WERI-Rb-1 (cell line): ENCODE measurements at regions not wholly inside any gene's neighbourhood (a gene's known extent, or its start where the extent isn't known, plus 50 kb on each side); places are given as distances from the start of the nearest gene placed in this dataset.

Experiments
- DNase-seq: peaks from one replicate; pipeline ENCODE4 v3.0.0-alpha.2; 2020
- H3K27ac ChIP-seq: fragments of 250-450 bp; sonication (Bioruptor Pico); 2 replicates; pipeline ENCODE4 v1.5.1; 2020; ENCODE audit warnings: mild to moderate bottlenecking, moderate library complexity
- H3K27me3 ChIP-seq: fragments of 250-450 bp; sonication (Bioruptor Pico); 2 replicates; pipeline ENCODE4 v1.5.1; 2021; ENCODE audit warnings: mild to moderate bottlenecking, low read depth, moderate library complexity; ENCODE audit not compliant: insufficient read depth, severe bottlenecking
- H3K36me3 ChIP-seq: fragments of 250-450 bp; sonication (Bioruptor Pico); 2 replicates; pipeline ENCODE4 v1.5.1; 2020; ENCODE audit warnings: mild to moderate bottlenecking, moderate library complexity
- H3K4me3 ChIP-seq: 2 replicates; pipeline ENCODE4 v1.5.1; 2011; ENCODE audit warnings: low read depth, mild to moderate bottlenecking, control low read depth, low read length
- H3K9me3 ChIP-seq: fragments of 250-450 bp; sonication (Bioruptor Pico); 2 replicates; pipeline ENCODE4 v1.5.1; 2021; ENCODE audit warnings: mild to moderate bottlenecking, moderate library complexity; ENCODE audit not compliant: severe bottlenecking
- CTCF ChIP-seq: IDR thresholded peaks from 2 replicates; pipeline ENCODE4 v1.5.1; 2011; ENCODE audit warnings: low read depth, mild to moderate bottlenecking, control low read depth, inconsistent platforms, low read length

DNA sequence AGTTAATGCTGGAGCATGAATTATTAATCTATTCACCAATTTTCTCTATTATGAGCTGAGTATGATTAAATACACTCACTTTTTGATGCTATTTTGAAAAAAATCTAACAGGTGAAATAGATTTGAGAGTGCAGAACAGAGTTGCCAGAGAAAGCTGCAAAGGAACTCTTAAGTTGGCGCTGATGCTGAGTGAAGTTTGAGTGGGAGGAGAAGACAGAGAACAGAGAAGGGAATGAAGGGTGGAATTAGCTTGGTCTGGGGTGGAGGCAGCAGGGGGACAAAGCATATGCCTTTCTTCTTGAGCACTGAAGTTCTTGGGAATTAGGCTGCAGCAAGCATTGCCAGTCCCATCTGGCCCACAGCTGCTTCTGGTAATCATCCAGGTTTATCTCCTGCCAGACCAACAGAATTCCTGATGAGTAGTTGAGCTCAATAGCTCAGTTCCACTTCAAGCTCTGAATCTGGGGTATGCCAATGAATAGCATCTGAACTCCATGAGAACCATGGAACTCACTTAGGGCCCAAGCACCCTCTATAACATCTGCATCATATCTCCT is 290.1 kb downstream of the HINT1 start:
- no peaks in the 10 kb centered on the region for H3K27me3 ChIP-seq
- H3K9me3 ChIP-seq: no peaks in the 10 kb centered on the region
- no peaks in the 10 kb centered on the region for H3K36me3 ChIP-seq
- no peak for TF ChIP-seq CTCF
- no peak for DNase-seq
- H3K27ac ChIP-seq: no peak overlapping the region
- H3K4me3 ChIP-seq: no peak overlapping the region

GRCh38 chr5:130871346-130872086 is 293.5 kb downstream of the HINT1 start:
- peak; percentile 41; the same call in 1 of the 2 replicates for TF ChIP-seq CTCF
- no peaks in the 10 kb centered on the region for H3K9me3 ChIP-seq
- no peak overlapping the region for H3K4me3 ChIP-seq
- peak; percentile 21 for DNase-seq
- H3K27ac ChIP-seq: no peak overlapping the region
- H3K27me3 ChIP-seq: no peaks in the 10 kb centered on the region
- no peaks in the 10 kb centered on the region for H3K36me3 ChIP-seq

GRCh38 chr5:130870691-130871090 is 294.4 kb downstream of the HINT1 start:
- H3K27ac ChIP-seq: no peak overlapping the region
- no peaks in the 10 kb centered on the region for H3K9me3 ChIP-seq
- H3K4me3 ChIP-seq: no peak overlapping the region
- H3K36me3 ChIP-seq: no peaks in the 10 kb centered on the region
- no peak for TF ChIP-seq CTCF
- DNase-seq: no peak
- no peaks in the 10 kb centered on the region for H3K27me3 ChIP-seq

GRCh38 chr5:130868186-130868840 is 296.7 kb downstream of the HINT1 start:
- no peaks in the 10 kb centered on the region for H3K36me3 ChIP-seq
- DNase-seq: no peak
- H3K27ac ChIP-seq: no peak overlapping the region
- H3K4me3 ChIP-seq: no peak overlapping the region
- H3K27me3 ChIP-seq: no peaks in the 10 kb centered on the region
- no peak for TF ChIP-seq CTCF
- H3K9me3 ChIP-seq: no peaks in the 10 kb centered on the region

DNA sequence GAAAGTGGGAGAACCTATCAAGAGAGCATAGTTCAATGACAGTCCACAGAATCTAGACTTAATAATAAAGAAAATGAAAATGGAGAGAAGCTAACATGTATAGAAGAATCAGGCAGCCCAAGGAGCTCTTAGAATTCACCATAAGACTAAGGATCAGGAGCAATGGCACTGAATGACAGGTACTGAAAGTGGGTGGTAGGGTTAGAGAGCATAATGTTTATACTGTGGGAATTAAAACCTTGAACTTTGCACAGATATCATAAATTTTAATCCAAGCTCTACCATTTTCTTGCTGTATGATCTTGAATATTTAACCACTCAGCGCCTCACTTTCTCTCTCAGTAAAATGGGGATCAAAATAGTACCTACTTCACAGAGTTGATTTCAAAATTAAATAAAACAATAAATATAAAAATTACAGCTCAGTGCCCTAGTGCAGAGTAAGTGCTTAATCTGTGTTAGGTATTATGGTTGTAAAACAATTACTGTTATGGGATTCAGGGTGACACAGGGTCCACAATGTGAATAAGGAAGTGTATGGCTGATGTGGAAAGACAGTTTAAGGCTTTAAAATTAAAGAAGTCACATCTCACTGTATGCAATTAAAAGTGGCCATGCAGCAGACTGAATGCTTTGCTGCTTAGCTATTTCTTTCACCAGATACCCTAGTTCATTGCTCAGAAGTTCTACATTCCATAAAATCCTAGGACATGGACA is 319.8 kb downstream of the HINT1 start:
- H3K27me3 ChIP-seq: no peaks in the 10 kb centered on the region
- H3K27ac ChIP-seq: no peak overlapping the region
- H3K4me3 ChIP-seq: no peak overlapping the region
- H3K9me3 ChIP-seq: no peaks in the 10 kb centered on the region
- H3K36me3 ChIP-seq: no peaks in the 10 kb centered on the region
- DNase-seq: no peak
- TF ChIP-seq CTCF: no peak
